HS-5 (cell line): ENCODE measurements at regions not wholly inside any gene's neighbourhood (a gene's known extent, or its start where the extent isn't known, plus 50 kb on each side); places are given as distances from the start of the nearest gene placed in this dataset.

Source experiments
- DNase-seq: peaks from one replicate; pipeline ENCODE4 v3.0.0-alpha.2; 2012; ENCODE audit warnings: low read depth

DNA sequence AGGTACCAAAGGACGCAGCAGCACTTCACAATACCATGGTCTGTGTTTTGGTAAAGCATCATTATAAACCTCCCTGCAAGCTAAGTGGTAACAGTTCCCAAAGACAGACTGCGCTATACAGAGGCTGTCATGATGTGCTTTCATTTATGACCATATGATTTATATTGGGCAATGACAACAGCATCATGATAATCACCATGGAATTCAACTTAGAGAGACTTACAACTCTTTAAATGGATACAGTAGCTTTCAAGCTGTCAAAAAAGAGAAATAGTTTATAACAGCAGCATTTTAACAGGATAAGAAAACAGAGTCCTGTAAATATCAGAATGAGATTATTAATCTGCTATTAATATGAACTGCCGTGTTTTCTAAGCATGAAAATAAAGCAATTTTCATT, 341.7 kb downstream of the GPR37 start:
- no peak for DNase-seq

- DNase-seq, result no peak
These were observed 343.5 kb downstream of the GPR37 start for GRCh38 chr7:124422081-124422480.

- DNase-seq, result no peak
These were observed 345.2 kb downstream of the GPR37 start for GRCh38 chr7:124420367-124420766.

DNA sequence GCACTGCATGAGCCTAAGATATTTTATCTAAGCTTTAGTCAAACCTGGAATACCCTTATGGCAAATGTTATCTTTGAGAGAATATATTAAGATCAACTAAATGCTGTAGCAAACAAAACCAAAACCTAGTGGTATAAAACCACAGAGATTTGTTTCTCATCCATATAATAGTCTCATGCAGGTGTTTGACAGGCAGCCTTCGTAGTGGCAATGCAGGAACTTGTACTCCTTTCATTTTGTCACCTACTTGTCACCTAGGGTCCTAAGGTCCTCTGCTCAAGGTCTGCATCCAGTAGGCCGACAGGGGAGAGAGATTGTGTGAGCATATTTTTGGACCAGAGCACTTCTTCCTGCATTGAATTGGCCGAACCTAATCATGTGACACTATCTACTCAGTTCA, 352.6 kb downstream of the GPR37 start:
- DNase-seq, result no peak

GRCh38 chr7:124412531-124412930, 353.1 kb downstream of the GPR37 start:
- no peak for DNase-seq

- DNase-seq, result no peak
These were observed 353.8 kb downstream of the GPR37 start for GRCh38 chr7:124411796-124412195.

GRCh38 chr7:124403587-124403986, 362.0 kb downstream of the GPR37 start:
- DNase-seq, result no peak

DNA sequence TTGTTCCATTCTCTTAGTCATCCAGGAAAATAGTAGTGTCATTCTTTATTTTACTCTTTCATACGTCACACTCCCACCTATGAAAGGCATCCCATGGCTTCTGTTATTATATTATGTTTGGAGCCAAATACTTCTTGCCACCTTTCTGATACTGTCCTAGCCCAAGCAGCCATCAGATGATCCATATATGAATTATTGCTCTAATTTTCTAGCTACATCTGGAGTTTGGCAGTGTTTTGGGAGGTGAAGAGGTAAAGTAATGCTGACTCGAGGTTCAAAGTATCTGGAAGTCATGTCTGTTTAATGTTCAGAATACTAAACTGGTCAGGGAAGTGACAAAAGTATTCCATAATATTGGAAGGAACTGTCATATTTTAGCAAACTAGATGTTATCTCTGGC, 362.5 kb downstream of the GPR37 start:
- no peak for DNase-seq

GRCh38 chr7:124399941-124400340, 365.7 kb downstream of the GPR37 start:
- no peak for DNase-seq

- DNase-seq, result no peak
These were observed 366.2 kb upstream of the TMEM229A start for GRCh38 chr7:124398937-124399552.

DNA sequence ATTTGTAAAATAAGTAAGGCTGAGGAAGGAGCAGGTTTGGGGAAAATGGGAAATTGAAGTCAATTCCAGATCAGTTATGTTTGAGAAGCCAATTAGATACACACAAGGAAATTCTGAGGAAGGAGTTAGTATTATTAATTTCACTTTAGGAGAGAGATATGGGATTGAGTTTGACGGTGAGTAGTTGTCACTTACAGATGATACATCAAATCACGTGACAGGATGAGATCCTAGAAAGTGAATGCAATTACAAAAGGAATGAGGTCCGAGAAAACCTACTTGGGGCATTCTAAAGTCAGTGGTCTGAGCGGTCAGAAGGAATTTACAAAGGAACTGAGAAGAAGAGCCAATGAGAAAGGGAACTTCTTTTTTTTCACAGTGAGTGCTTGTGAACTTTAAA, 364.3 kb upstream of the TMEM229A start:
- no peak for DNase-seq

GRCh38 chr7:124390301-124390700, 357.4 kb upstream of the TMEM229A start:
- DNase-seq, result no peak

GRCh38 chr7:124388751-124389150, 355.9 kb upstream of the TMEM229A start:
- no peak for DNase-seq

DNA sequence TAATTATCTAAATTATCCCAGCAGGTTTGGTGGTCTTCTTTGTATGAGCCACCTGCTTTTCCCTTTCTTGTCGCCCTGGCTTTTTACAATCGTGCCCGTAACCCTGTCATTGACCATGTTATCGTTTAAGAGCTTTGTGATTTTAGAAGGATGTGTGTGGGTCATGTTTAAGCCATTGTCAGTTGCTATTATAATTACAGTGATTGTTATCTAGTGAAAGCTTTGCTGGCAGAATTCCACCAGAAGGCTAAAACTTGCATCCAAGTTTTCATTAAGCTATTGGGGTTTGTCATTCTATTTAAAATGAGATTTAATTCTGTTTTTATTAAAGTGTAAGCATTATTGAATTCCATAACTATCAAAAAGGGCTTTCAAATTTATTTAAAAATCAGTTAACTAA, 354.2 kb upstream of the TMEM229A start:
- DNase-seq, result no peak

- DNase-seq, result no peak
These were observed 346.4 kb upstream of the TMEM229A start for GRCh38 chr7:124379296-124379695.

DNA sequence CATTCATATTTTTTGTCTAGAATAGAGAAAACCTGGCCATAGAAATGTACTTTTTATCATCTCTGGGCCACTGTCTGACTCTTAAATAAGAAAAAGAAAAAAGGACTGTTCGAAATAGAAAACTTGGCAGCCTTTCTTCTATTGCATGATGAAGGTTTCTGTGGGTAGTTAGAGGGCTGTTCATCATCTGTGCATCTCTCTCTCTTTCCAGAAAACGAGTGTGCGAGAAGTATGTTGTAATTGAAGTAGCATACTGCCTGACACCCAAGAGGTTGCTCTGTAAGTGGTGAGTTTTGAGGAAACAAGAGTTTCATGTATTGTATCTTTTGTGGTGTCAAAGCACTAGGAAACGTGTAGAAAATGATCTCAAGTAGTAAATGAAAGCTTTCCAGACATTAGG, 343.2 kb upstream of the TMEM229A start:
- DNase-seq, result no peak

- no peak for DNase-seq
These were observed 342.5 kb upstream of the TMEM229A start for GRCh38 chr7:124375391-124375790.

GRCh38 chr7:124369310-124369709, 336.4 kb upstream of the TMEM229A start:
- no peak for DNase-seq

DNA sequence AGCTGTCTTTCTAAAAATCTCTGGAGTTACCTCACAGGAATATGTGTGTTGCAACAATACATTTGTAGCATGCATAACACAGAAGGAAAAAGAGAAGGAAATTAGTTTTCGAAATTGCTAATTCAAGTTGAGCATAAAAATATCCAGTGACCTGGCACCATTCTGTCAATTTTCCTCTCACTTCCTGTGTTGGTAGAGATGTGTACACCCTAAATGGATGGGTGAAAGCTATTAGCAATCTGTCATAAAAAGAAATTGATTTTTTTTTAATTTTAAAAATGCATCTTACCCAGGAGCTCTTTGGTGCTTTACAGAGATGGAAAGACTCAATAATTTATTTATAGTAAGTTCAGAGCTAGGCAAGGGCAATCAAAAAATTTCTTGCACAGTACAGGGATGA, 333.3 kb upstream of the TMEM229A start:
- DNase-seq, result no peak

DNA sequence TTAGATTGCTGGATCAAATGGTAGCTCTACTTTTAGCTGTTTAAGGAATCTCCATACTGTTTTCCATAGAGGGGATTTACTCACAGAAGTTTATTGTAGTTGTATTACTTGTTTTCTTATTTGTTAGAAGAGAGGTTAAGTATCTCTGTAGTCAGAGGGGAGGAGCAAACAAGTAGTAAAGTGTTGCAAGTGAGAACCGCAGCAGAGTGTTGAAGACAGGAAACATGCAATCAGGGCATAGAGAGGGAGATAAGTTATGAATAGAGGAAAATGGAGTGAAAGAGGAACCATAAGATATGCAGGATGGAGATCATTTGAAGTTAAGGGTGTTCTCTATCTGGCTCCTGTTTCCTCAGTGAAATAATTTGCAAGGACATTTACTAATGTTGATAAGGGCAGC, 331.4 kb upstream of the TMEM229A start:
- no peak for DNase-seq

- DNase-seq, result no peak
These were observed 321.3 kb upstream of the TMEM229A start for GRCh38 chr7:124354201-124354600.

GRCh38 chr7:124351950-124352349, 319.1 kb upstream of the TMEM229A start:
- DNase-seq, result no peak

DNA sequence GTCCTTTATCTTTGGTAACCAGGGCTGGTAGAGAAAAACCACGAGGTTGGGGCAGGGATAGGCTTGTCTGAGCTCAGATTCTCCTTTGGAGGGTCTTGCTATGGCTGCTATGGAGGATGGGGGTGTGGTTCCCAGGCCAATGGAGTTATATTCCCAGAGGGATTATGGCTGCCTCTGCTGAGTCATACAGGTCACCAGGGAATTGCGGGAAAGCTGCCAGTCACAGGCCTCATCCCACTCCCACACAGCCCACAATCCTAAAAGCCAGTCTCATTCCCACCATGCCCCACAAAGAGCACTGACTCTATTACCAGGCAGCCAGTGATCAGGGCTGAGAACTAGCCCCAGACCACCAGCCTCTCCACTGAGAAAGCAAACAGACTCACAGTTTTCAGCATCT, 316.6 kb upstream of the TMEM229A start:
- no peak for DNase-seq

DNA sequence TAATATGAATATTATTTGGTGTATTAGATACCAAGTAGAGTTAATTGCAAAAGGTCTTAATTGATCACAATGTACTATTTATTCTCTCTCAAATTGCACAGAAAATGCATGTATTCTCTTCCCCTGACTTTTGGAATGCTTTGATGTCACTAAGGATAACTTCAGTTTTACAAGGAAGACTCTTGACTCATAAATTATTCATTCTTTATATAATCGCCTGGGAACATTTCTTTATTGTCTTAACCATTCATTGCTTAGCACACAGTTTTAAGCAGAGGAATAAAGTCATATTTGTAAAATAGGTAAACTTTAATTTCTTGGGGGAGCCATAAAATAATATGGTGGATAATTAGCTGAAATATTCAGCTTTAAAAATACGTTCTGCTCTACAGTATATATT, 306.0 kb upstream of the TMEM229A start:
- no peak for DNase-seq
